A673 (cell line): ENCODE measurements at regions not wholly inside any gene's neighbourhood (a gene's known extent, or its start where the extent isn't known, plus 50 kb on each side); places are given as distances from the start of the nearest gene placed in this dataset.

ENCODE experiments used
- BruUV-seq: library from RNA; stranded (reverse); fragments of 400-500 nt; replicated peaks from 2 replicates; lab custom pipeline; 2021; lab: Mats Ljungman, UMichigan
- CTCF ChIA-PET: fragments of 300-600 bp; sonication (Branson Sonifier 250); formaldehyde crosslinking; loops from one replicate; lab custom pipeline; 2022; ENCODE audit warnings: antibody characterized with exemption; lab: Charles Lee
- POLR2A ChIA-PET: fragments of 300-600 bp; sonication (Branson Sonifier 250); formaldehyde crosslinking; loops from one replicate; lab custom pipeline; 2022; ENCODE audit warnings: antibody characterized with exemption; ENCODE audit not compliant: low non-redundant PET; lab: Charles Lee
- DNase-seq: peaks from one replicate; pipeline ENCODE4 v3.0.0-alpha.2; 2015; ENCODE audit warnings: low spot score
- H3K27ac ChIP-seq: fragments of 200-600 bp; sonication (generic); 2 replicates; pipeline ENCODE4 v1.5.1; 2016; ENCODE audit warnings: mixed run types, low read depth, mild to moderate bottlenecking, mixed read lengths, antibody characterized with exemption, low read length; ENCODE audit not compliant: poor library complexity, severe bottlenecking
- H3K27me3 ChIP-seq: fragments of 200-600 bp; sonication (generic); replicated peaks from 2 replicates; pipeline ENCODE4 v1.6.1; 2017; ENCODE audit warnings: mixed run types, low read depth, mild to moderate bottlenecking, mixed read lengths, antibody characterized with exemption, low read length; ENCODE audit not compliant: insufficient read depth, poor library complexity
- H3K36me3 ChIP-seq: fragments of 200-600 bp; sonication (generic); 2 replicates; pipeline ENCODE4 v1.6.1; 2016; ENCODE audit warnings: mixed run types, mild to moderate bottlenecking, mixed read lengths, antibody characterized with exemption, low read length; ENCODE audit not compliant: insufficient read depth, poor library complexity, severe bottlenecking
- H3K4me1 ChIP-seq: fragments of 200-600 bp; sonication (generic); 2 replicates; pipeline ENCODE4 v1.6.1; 2017; ENCODE audit warnings: mixed run types, mild to moderate bottlenecking, mixed read lengths, antibody characterized with exemption, low read length; ENCODE audit not compliant: insufficient read depth, poor library complexity, severe bottlenecking
- H3K4me3 ChIP-seq: fragments of 200-600 bp; sonication (generic); 2 replicates; pipeline ENCODE4 v1.5.1; 2016; ENCODE audit warnings: low read depth, mixed run types, mild to moderate bottlenecking, mixed read lengths, low read length; ENCODE audit not compliant: poor library complexity, severe bottlenecking
- H3K9me3 ChIP-seq: fragments of 200-600 bp; sonication (generic); 2 replicates; pipeline ENCODE4 v1.6.1; 2016; ENCODE audit warnings: mixed run types, low read depth, mild to moderate bottlenecking, mixed read lengths, antibody characterized with exemption, low read length; ENCODE audit not compliant: poor library complexity, severe bottlenecking
- CTCF ChIP-seq: fragments of 300-800, 200-600 bp; sonication (generic); conservative IDR thresholded peaks from 2 replicates; pipeline ENCODE4 v1.5.1; 2017; ENCODE audit warnings: low read depth, mild to moderate bottlenecking, antibody characterized with exemption, low read length, moderate library complexity, mixed read lengths
- EZH2 ChIP-seq: fragments of 200-600 bp; sonication (generic); IDR thresholded peaks from 2 replicates; pipeline ENCODE4 v1.6.1; 2017; ENCODE audit warnings: borderline replicate concordance, low read depth, mild to moderate bottlenecking, mixed read lengths, antibody characterized with exemption, low read length; ENCODE audit not compliant: poor library complexity, severe bottlenecking
- intact Hi-C: fragments of 100-400 bp; cut with micrococcal nuclease; formaldehyde crosslinking; loops from one replicate; pipeline ENCODE4 v1.10.0; 2022; ENCODE audit not compliant: unreplicated experiment

- TF ChIP-seq CTCF, result no peak
- no peak for TF ChIP-seq EZH2
- Histone ChIP-seq H3K9me3 (no peaks in the 10 kb centered on the region), H3K27me3 (no peaks in the 10 kb centered on the region), H3K27ac (no peak overlapping the region), H3K4me3 (no peak overlapping the region), H3K36me3 (no peaks in the 10 kb centered on the region), H3K4me1 (peaks cover 14% of the 10 kb centered on the region)
- ChIA-PET POLR2A (no interaction called here), CTCF (no interaction called here)
- no peak for DNase-seq
- BruUV-seq, result no TSS peak
- intact Hi-C loops, result no loop called here
These were observed 173.8 kb downstream of the SEC14L1 start for GRCh38 chr17:77314601-77315000.

DNA sequence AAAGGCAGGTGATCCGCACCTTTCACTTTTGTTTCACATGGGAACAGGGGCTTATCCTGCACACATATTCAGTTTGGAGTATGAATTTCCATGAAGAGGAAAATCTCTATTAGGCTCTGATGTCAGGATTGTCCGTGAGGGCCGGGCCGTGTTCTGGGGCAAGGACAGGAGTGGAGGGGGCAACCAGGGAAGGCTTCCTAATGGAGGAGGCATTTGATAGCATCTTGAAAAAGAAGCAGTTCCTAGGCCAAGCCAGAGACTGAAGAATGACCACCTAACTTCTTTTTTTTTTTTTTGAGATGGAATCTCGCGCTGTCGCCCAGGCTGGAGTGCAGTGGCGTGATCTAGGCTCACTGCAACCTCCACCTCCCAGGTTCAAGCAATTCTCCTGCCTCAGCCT is 174.2 kb downstream of the SEC14L1 start:
- ChIA-PET CTCF (no interaction called here), POLR2A (no interaction called here)
- TF ChIP-seq EZH2, result no peak
- no peak for TF ChIP-seq CTCF
- H3K27ac ChIP-seq, result no peak overlapping the region
- H3K4me3 ChIP-seq, result no peak overlapping the region
- no TSS peak for BruUV-seq
- H3K9me3 ChIP-seq, result no peaks in the 10 kb centered on the region
- intact Hi-C loops, result no loop called here
- no peaks in the 10 kb centered on the region for H3K36me3 ChIP-seq
- no peaks in the 10 kb centered on the region for H3K27me3 ChIP-seq
- peaks cover 14% of the 10 kb centered on the region for H3K4me1 ChIP-seq
- no peak for DNase-seq

DNA sequence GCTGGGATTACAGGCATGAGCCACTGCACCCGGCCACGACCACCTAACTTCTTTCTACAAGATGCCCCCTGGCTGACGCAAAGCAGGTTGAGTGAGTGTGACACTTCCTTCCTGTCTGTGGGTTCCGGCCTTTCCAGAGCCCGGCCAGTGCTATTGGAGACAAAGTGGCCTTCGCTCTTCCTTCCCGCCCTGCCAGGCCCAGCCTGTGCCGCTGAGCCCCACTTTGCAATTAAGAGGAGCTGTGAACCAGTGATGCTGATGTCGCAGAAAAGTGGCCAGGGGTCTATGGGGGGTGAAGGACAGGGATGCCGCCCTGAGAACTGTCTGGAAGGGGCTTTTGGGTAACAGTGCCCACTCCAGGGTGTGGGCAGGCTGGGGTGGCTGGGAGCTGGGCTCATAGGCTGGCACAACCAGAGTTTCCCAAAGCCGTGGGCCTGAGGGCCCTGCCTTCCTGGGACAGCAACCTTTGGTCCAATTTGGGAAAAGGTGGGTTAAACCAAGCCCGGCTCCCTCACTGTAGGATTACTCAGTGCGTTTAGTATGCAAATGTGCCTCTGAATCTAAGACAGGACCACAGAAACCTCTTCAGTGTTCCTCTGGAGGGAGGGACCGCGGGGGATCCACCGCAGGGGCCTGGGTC is 174.9 kb downstream of the SEC14L1 start:
- Histone ChIP-seq H3K9me3 (no peaks in the 10 kb centered on the region), H3K36me3 (no peaks in the 10 kb centered on the region), H3K27ac (no peak overlapping the region), H3K4me3 (no peak overlapping the region), H3K27me3 (no peaks in the 10 kb centered on the region), H3K4me1 (peaks cover 19% of the 10 kb centered on the region)
- TF ChIP-seq CTCF (no peak), EZH2 (no peak)
- no peak for DNase-seq
- CTCF ChIA-PET, result no interaction called here
- POLR2A ChIA-PET, result no interaction called here
- intact Hi-C loops, result no loop called here
- no TSS peak for BruUV-seq
